ENCODE measurements at regions not wholly inside any gene's neighbourhood (a gene's known extent, or its start where the extent isn't known, plus 50 kb on each side); places are given as distances from the start of the nearest gene placed in this dataset.

GRCh38 chr15:99845009-99845408, 111.8 kb upstream of the LYSMD4 start:
- H3K4me3 ChIP-seq (ENCODE audit: low read depth, low read length): no peak overlapping the region
- no peak for TF ChIP-seq CTCF (IDR thresholded peaks at IDR 0.05; ENCODE audit: insufficient read depth, low read depth, low read length)
- no peak for DNase-seq (ENCODE audit: low read depth)

- no peak overlapping the region for H3K4me3 ChIP-seq (ENCODE audit: low read depth, low read length)
- no peak for TF ChIP-seq CTCF (IDR thresholded peaks at IDR 0.05; ENCODE audit: insufficient read depth, low read depth, low read length)
- DNase-seq (ENCODE audit: low read depth): no peak
These were observed 110.9 kb upstream of the LYSMD4 start for GRCh38 chr15:99844150-99844549.

GRCh38 chr15:99842071-99842470, 108.8 kb upstream of the LYSMD4 start:
- no peak for TF ChIP-seq CTCF (IDR thresholded peaks at IDR 0.05; ENCODE audit: insufficient read depth, low read depth, low read length)
- no peak for DNase-seq (ENCODE audit: low read depth)
- no peak overlapping the region for H3K4me3 ChIP-seq (ENCODE audit: low read depth, low read length)

- no peak for DNase-seq (ENCODE audit: low read depth)
- no peak overlapping the region for H3K4me3 ChIP-seq (ENCODE audit: low read depth, low read length)
- TF ChIP-seq CTCF (IDR thresholded peaks at IDR 0.05; ENCODE audit: insufficient read depth, low read depth, low read length): no peak
These were observed 93.0 kb upstream of the LYSMD4 start for GRCh38 chr15:99826157-99826780.

- DNase-seq (ENCODE audit: low read depth): no peak
- no peak for TF ChIP-seq CTCF (IDR thresholded peaks at IDR 0.05; ENCODE audit: insufficient read depth, low read depth, low read length)
- H3K4me3 ChIP-seq (ENCODE audit: low read depth, low read length): no peak overlapping the region
These were observed 90.1 kb upstream of the LYSMD4 start for GRCh38 chr15:99823346-99823745.

- no peak for DNase-seq (ENCODE audit: low read depth)
- TF ChIP-seq CTCF (IDR thresholded peaks at IDR 0.05; ENCODE audit: insufficient read depth, low read depth, low read length): no peak
- no peak overlapping the region for H3K4me3 ChIP-seq (ENCODE audit: low read depth, low read length)
These were observed 86.9 kb upstream of the LYSMD4 start for GRCh38 chr15:99819981-99820718.

Measured in fibroblast of villous mesenchyme (primary cell).